GM06990 (cell line): ENCODE measurements at regions not wholly inside any gene's neighbourhood (a gene's known extent, or its start where the extent isn't known, plus 50 kb on each side); places are given as distances from the start of the nearest gene placed in this dataset.
"Not testable (repeated sequence)": the region's sequence is repeated elsewhere in the genome, so short reads cannot be mapped to it uniquely, and the experiment has no call there.

Experiments
- DNase-seq: peaks from one replicate; pipeline ENCODE4 v3.0.0-alpha.2; 2011; ENCODE audit not compliant: insufficient read length; ENCODE audit errors: extremely low read depth
- H3K27me3 ChIP-seq: replicated peaks from 2 replicates; pipeline ENCODE4 v1.6.0; 2011; ENCODE audit warnings: low read length; ENCODE audit not compliant: control insufficient read depth, insufficient read depth
- H3K36me3 ChIP-seq: 2 replicates; pipeline ENCODE4 v1.5.1; 2011; ENCODE audit warnings: low read length; ENCODE audit not compliant: control insufficient read depth, insufficient read depth
- H3K4me3 ChIP-seq: replicated peaks from 2 replicates; pipeline ENCODE4 v1.5.1; 2011; ENCODE audit warnings: low read depth, mild to moderate bottlenecking, control low read depth, low read length
- CTCF ChIP-seq: IDR thresholded peaks from 2 replicates; pipeline ENCODE4 v1.5.1; 2011; ENCODE audit warnings: low read length, control low read depth, mild to moderate bottlenecking, inconsistent platforms; ENCODE audit not compliant: insufficient read depth, poor library complexity, severe bottlenecking

- H3K27me3 ChIP-seq, result no peaks in the 10 kb centered on the region
- H3K36me3 ChIP-seq, result no peaks in the 10 kb centered on the region
- no peak for TF ChIP-seq CTCF
- no peak overlapping the region for H3K4me3 ChIP-seq
- DNase-seq, result no peak
These were observed 80.8 kb downstream of the ZNF467 start for GRCh38 chr7:149692557-149692982.

GRCh38 chr7:149692056-149692455 is 81.3 kb downstream of the ZNF467 start:
- Histone ChIP-seq H3K27me3 (no peaks in the 10 kb centered on the region), H3K36me3 (no peaks in the 10 kb centered on the region), H3K4me3 (no peak overlapping the region)
- no peak for TF ChIP-seq CTCF
- no peak for DNase-seq

- Histone ChIP-seq H3K27me3 (no peaks in the 10 kb centered on the region), H3K36me3 (no peaks in the 10 kb centered on the region), H3K4me3 (no peak overlapping the region)
- TF ChIP-seq CTCF, result no peak
- DNase-seq, result no peak
These were observed 82.5 kb downstream of the ZNF467 start for GRCh38 chr7:149690688-149691446.

- no peak for TF ChIP-seq CTCF
- Histone ChIP-seq H3K27me3 (no peaks in the 10 kb centered on the region), H3K4me3 (no peak overlapping the region), H3K36me3 (no peaks in the 10 kb centered on the region)
- no peak for DNase-seq
These were observed 84.1 kb downstream of the ZNF467 start for GRCh38 chr7:149689291-149689721.

- Histone ChIP-seq H3K4me3 (no peak overlapping the region), H3K36me3 (no peaks in the 10 kb centered on the region), H3K27me3 (no peaks in the 10 kb centered on the region)
- no peak for DNase-seq
- no peak for TF ChIP-seq CTCF
These were observed 84.6 kb downstream of the ZNF467 start for GRCh38 chr7:149688836-149689235.

GRCh38 chr7:149687820-149688219 is 85.6 kb downstream of the ZNF467 start:
- not testable (repeated sequence) for DNase-seq, H3K4me3 ChIP-seq, H3K36me3 ChIP-seq, H3K27me3 ChIP-seq
